HEK293 (cell line): ENCODE measurements at regions not wholly inside any gene's neighbourhood (a gene's known extent, or its start where the extent isn't known, plus 50 kb on each side); places are given as distances from the start of the nearest gene placed in this dataset.

Source experiments
- CTCF ChIA-PET: fragments of 350-600 bp; formaldehyde crosslinking; extraction: SDS; loops from one replicate; lab custom pipeline; 2021; ENCODE audit warnings: antibody characterized with exemption; lab: Yijun Ruan, JAX
- POLR2A ChIA-PET: fragments of 300-600 bp; formaldehyde crosslinking; extraction: SDS; loops from one replicate; lab custom pipeline; 2020; ENCODE audit warnings: antibody characterized with exemption, inconsistent platforms; lab: Yijun Ruan, JAX
- H3K27ac ChIP-seq: fragments of 200-500 bp; sonication (Bioruptor generic); 2 replicates; pipeline ENCODE4 v1.5.1; 2014; ENCODE audit warnings: low read depth, low read length, control low read depth, inconsistent platforms; ENCODE audit errors: extremely low read depth
- H3K36me3 ChIP-seq, 2 experiments: fragments of 200-500 bp in 1 of 2; sonication (Bioruptor generic) in 1 of 2; 1 replicate in 1 of 2; 2 replicates in 1 of 2; pipeline ENCODE4 v1.5.1; 2014 to 2017; ENCODE audit warnings: inconsistent platforms in 2 of 2, low read length in 2 of 2; ENCODE audit not compliant: control insufficient read depth in 2 of 2, insufficient read depth in 1 of 2
- H3K4me1 ChIP-seq: fragments of 200-500 bp; sonication (Bioruptor generic); 2 replicates; pipeline ENCODE4 v1.5.1; 2014; ENCODE audit warnings: mild to moderate bottlenecking, low read length, inconsistent platforms; ENCODE audit not compliant: control insufficient read depth, insufficient read depth
- H3K4me3 ChIP-seq: 2 replicates; pipeline ENCODE4 v1.5.1; 2011; ENCODE audit warnings: low read depth, mild to moderate bottlenecking, control low read depth, low read length, moderate library complexity
- H3K9me3 ChIP-seq: fragments of 200-500 bp; sonication (Bioruptor generic); 2 replicates; pipeline ENCODE4 v1.5.1; 2014; ENCODE audit warnings: low read depth, low read length, inconsistent platforms; ENCODE audit not compliant: control insufficient read depth, insufficient read depth
- ATF2 ChIP-seq: fragments of 450-650 bp; formaldehyde crosslinking; IDR thresholded peaks from 2 replicates; pipeline ENCODE4 v1.5.1; 2016; ENCODE audit warnings: missing biosample characterization, missing genetic modification characterization, low read depth
- KLF16 ChIP-seq: fragments of 450-650 bp; formaldehyde crosslinking; IDR thresholded peaks from 2 replicates; pipeline ENCODE4 v1.5.1; 2017; ENCODE audit warnings: missing biosample characterization, missing genetic modification characterization
- PRDM6 ChIP-seq: fragments of 450-650 bp; formaldehyde crosslinking; IDR thresholded peaks from 2 replicates; pipeline ENCODE4 v1.5.1; 2017; ENCODE audit warnings: missing biosample characterization, missing genetic modification characterization
- SETDB1 ChIP-seq: IDR thresholded peaks from one replicate; pipeline ENCODE4 v1.6.1; 2017; ENCODE audit warnings: mild to moderate bottlenecking, low read length, moderate library complexity, mixed read lengths; ENCODE audit not compliant: insufficient read length
- SP2 ChIP-seq: fragments of 450-650 bp; formaldehyde crosslinking; IDR thresholded peaks from 2 replicates; pipeline ENCODE4 v1.5.1; 2016; ENCODE audit warnings: missing biosample characterization, missing genetic modification characterization
- TCF7L2 ChIP-seq: IDR thresholded peaks from 2 replicates; pipeline ENCODE4 v1.6.1; 2011; ENCODE audit warnings: low read depth, mild to moderate bottlenecking, inconsistent platforms, low read length, moderate library complexity, borderline replicate concordance
- YY1 ChIP-seq: fragments of 450-650 bp; formaldehyde crosslinking; IDR thresholded peaks from 2 replicates; pipeline ENCODE4 v1.5.1; 2018; ENCODE audit warnings: missing biosample characterization, missing genetic modification characterization
- ZBTB20 ChIP-seq: fragments of 450-650 bp; formaldehyde crosslinking; IDR thresholded peaks from 2 replicates; pipeline ENCODE4 v1.5.1; 2016; ENCODE audit warnings: missing biosample characterization, missing genetic modification characterization
- ZNF174 ChIP-seq: fragments of 450-650 bp; formaldehyde crosslinking; IDR thresholded peaks from 2 replicates; pipeline ENCODE4 v1.5.0; 2017; ENCODE audit warnings: missing biosample characterization, mild to moderate bottlenecking, missing genetic modification characterization
- ZNF214 ChIP-seq: fragments of 450-650 bp; formaldehyde crosslinking; IDR thresholded peaks from 2 replicates; pipeline ENCODE4 v1.5.1; 2017; ENCODE audit warnings: missing biosample characterization, mild to moderate bottlenecking, missing genetic modification characterization, borderline replicate concordance
- ZNF223 ChIP-seq: fragments of 450-650 bp; formaldehyde crosslinking; IDR thresholded peaks from 2 replicates; pipeline ENCODE4 v1.5.1; 2016; ENCODE audit warnings: missing biosample characterization, missing genetic modification characterization
- ZNF23 ChIP-seq: fragments of 450-650 bp; formaldehyde crosslinking; IDR thresholded peaks from 2 replicates; pipeline ENCODE4 v1.5.1; 2016; ENCODE audit warnings: missing biosample characterization, missing genetic modification characterization, borderline replicate concordance
- ZNF26 ChIP-seq: fragments of 450-650 bp; formaldehyde crosslinking; IDR thresholded peaks from 2 replicates; pipeline ENCODE4 v1.5.1; 2016; ENCODE audit warnings: missing biosample characterization, missing genetic modification characterization
- ZNF266 ChIP-seq: fragments of 450-650 bp; formaldehyde crosslinking; IDR thresholded peaks from 2 replicates; pipeline ENCODE4 v1.5.1; 2016; ENCODE audit warnings: missing biosample characterization, missing genetic modification characterization, low read depth
- ZNF518A ChIP-seq: fragments of 450-650 bp; formaldehyde crosslinking; conservative IDR thresholded peaks from 2 replicates; pipeline ENCODE4 v1.5.1; 2016; ENCODE audit warnings: low read depth, missing biosample characterization, missing genetic modification characterization
- ZNF530 ChIP-seq: fragments of 450-650 bp; formaldehyde crosslinking; IDR thresholded peaks from 2 replicates; pipeline ENCODE4 v1.5.1; 2016; ENCODE audit warnings: low read depth, missing biosample characterization, missing genetic modification characterization
- ZNF561 ChIP-seq: fragments of 450-650 bp; IDR thresholded peaks from 2 replicates; pipeline ENCODE4 v1.5.1; 2018; ENCODE audit warnings: missing biosample characterization, missing genetic modification characterization, borderline replicate concordance
- ZNF621 ChIP-seq: fragments of 450-650 bp; formaldehyde crosslinking; IDR thresholded peaks from 2 replicates; pipeline ENCODE4 v1.5.1; 2017; ENCODE audit warnings: missing biosample characterization, missing genetic modification characterization
- ZNF701 ChIP-seq: fragments of 450-650 bp; formaldehyde crosslinking; IDR thresholded peaks from 2 replicates; pipeline ENCODE4 v1.5.1; 2016; ENCODE audit warnings: missing biosample characterization, missing genetic modification characterization
- ZNF777 ChIP-seq: fragments of 450-650 bp; formaldehyde crosslinking; IDR thresholded peaks from 2 replicates; pipeline ENCODE4 v1.5.1; 2017; ENCODE audit warnings: missing biosample characterization, missing genetic modification characterization, borderline replicate concordance
- ZNF785 ChIP-seq: fragments of 450-650 bp; formaldehyde crosslinking; IDR thresholded peaks from 2 replicates; pipeline ENCODE4 v1.5.1; 2016; ENCODE audit warnings: missing biosample characterization, missing genetic modification characterization
- ZSCAN16 ChIP-seq: fragments of 450-650 bp; formaldehyde crosslinking; IDR thresholded peaks from 2 replicates; pipeline ENCODE4 v1.5.1; 2016; ENCODE audit warnings: missing biosample characterization, missing genetic modification characterization
- TF ChIP-seq, protein P1 (sequence below): fragments of 450-650 bp; formaldehyde crosslinking; IDR thresholded peaks from 2 replicates; pipeline ENCODE4 v1.5.1; 2016; ENCODE audit warnings: missing biosample characterization, missing genetic modification characterization
- TF ChIP-seq, protein P2 (sequence below): fragments of 450-650 bp; formaldehyde crosslinking; IDR thresholded peaks from 2 replicates; pipeline ENCODE4 v1.5.1; 2017; ENCODE audit warnings: missing biosample characterization, missing genetic modification characterization

- TF ChIP-seq ZNF518A (tag by site-specific recombination): no peak
- no peak for TF ChIP-seq ZNF174 (tag by site-specific recombination)
- TF ChIP-seq KLF16: no peak
- no peak for TF ChIP-seq SETDB1
- no peak for TF ChIP-seq YY1 (tag by site-specific recombination)
- TF ChIP-seq PRDM6 (tag by site-specific recombination): no peak
- TF ChIP-seq ZNF785 (tag by site-specific recombination): no peak
- TF ChIP-seq ZNF561 (tag by site-specific recombination): no peak
- no peak for TF ChIP-seq ZNF23 (tag by site-specific recombination)
- no peak for TF ChIP-seq ZNF223 (tag by site-specific recombination)
- TF ChIP-seq ZNF530 (tag by site-specific recombination): no peak
- no peak for TF ChIP-seq ZBTB20 (tag by site-specific recombination)
- no peak for TF ChIP-seq SP2 (tag by site-specific recombination)
- TF ChIP-seq TCF7L2: no peak
- no peak for TF ChIP-seq ATF2
Measured at GRCh38 chr14:94907626-94908261, 137.8 kb upstream of the GSC start (continued).

DNA sequence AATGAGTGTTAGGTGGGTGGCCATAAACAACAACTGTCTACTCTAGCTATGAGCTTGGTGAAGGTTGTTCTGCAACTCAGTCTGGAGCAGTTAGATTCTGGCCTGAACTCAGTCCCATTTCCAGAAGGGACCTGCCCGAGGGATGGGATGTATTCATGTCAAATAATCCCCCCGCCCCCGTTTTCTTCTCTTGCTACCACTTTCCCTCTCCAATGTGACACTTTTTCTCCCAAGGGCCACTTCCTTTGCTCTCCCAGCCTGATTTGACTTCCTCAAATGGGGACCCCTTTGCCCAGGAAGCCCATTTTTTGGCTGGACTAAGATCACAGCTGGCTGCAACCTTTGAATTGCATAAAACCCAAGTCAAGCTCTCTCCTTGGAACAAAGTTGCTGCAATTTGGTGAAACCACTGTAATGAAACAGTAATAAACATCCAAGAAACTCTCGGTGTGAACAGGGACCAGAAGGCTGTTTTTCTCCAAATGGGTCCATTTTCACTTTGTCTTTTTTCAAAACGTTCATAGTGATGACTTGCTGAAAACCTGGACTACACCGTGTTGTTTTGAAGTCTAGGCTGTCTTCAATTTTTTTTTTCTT, 137.2 kb upstream of the GSC start:
- no peaks in the 10 kb centered on the region for H3K4me1 ChIP-seq
- CTCF ChIA-PET: interaction anchor here (0.7 kb wide), 1 partner anchor 1946 kb away, joined by 5 read pairs; no protein-coding TSS in a partner anchor
- H3K27ac ChIP-seq: no peak overlapping the region
- no peaks in the 10 kb centered on the region for H3K36me3 ChIP-seq
- POLR2A ChIA-PET: no interaction called here
- no peak overlapping the region for H3K4me3 ChIP-seq
- no peaks in the 10 kb centered on the region for H3K9me3 ChIP-seq
- TF ChIP-seq ZNF701 (tag by site-specific recombination) (no peak), ZNF26 (no peak), ZNF621 (tag by site-specific recombination) (no peak), ZNF266 (tag by site-specific recombination) (no peak), ZSCAN16 (tag by site-specific recombination) (no peak), ZNF777 (tag by site-specific recombination) (no peak), ZNF214 (tag by site-specific recombination) (no peak)
- TF ChIP-seq, protein P1, sequence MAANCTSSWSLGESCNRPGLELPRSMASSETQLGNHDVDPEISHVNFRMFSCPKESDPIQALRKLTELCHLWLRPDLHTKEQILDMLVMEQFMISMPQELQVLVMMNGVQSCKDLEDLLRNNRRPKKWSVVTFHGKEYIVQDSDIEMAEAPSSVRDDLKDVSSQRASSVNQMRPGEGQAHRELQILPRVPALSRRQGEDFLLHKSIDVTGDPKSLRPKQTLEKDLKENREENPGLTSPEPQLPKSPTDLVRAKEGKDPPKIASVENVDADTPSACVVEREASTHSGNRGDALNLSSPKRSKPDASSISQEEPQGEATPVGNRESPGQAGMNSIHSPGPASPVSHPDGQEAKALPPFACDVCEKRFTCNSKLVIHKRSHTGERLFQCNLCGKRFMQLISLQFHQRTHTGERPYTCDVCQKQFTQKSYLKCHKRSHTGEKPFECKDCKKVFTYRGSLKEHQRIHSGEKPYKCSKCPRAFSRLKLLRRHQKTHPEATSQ (tag by site-specific recombination): no peak
- TF ChIP-seq, protein P2, sequence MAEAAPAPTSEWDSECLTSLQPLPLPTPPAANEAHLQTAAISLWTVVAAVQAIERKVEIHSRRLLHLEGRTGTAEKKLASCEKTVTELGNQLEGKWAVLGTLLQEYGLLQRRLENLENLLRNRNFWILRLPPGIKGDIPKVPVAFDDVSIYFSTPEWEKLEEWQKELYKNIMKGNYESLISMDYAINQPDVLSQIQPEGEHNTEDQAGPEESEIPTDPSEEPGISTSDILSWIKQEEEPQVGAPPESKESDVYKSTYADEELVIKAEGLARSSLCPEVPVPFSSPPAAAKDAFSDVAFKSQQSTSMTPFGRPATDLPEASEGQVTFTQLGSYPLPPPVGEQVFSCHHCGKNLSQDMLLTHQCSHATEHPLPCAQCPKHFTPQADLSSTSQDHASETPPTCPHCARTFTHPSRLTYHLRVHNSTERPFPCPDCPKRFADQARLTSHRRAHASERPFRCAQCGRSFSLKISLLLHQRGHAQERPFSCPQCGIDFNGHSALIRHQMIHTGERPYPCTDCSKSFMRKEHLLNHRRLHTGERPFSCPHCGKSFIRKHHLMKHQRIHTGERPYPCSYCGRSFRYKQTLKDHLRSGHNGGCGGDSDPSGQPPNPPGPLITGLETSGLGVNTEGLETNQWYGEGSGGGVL (tag by site-specific recombination): no peak
